Breast epithelium (tissue), 3 donors: ENCODE measurements at regions not wholly inside any gene's neighbourhood (a gene's known extent, or its start where the extent isn't known, plus 50 kb on each side); places are given as distances from the start of the nearest gene placed in this dataset.

Source experiments
- CTCF ChIP-seq, 3 donors: fragments of 450-650 bp; IDR thresholded peaks; one replicate each; pipeline ENCODE4 v1.5.1; 2016 to 2017; ENCODE audit warnings: antibody characterized with exemption in 3 of 3, mild to moderate bottlenecking in 3 of 3, moderate library complexity in 3 of 3
- POLR2A ChIP-seq: fragments of 450-650 bp; IDR thresholded peaks from one replicate; pipeline ENCODE4 v1.6.1; 2016; ENCODE audit warnings: antibody characterized with exemption, mild to moderate bottlenecking, moderate library complexity
- POLR2AphosphoS5 ChIP-seq, 3 donors: sonication (generic); formaldehyde crosslinking; IDR thresholded peaks; one replicate each; pipeline ENCODE4 v1.6.1; 2017; ENCODE audit warnings: antibody characterized with exemption in 3 of 3

DNA sequence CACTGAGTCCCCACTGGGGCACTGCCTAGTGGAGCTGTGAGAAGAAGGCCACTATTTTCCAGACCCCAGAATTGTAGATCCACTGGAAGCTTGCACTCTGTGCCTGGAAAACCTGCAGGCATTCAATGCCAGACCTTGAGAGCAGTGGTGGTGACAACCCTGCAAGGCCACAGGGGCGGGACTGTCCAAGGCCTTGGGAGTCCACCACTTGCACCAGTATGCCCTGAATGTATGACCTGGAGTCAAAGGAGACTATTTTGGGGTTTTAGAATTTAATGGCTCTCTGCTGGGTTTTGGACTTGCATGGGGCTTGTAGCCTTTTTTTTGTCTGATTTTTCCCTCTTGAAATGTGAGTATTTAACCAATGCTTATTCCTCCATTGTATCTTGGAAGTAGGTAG is 145.8 kb downstream of the MSN start:
- no peak for TF ChIP-seq CTCF (IDR thresholded peaks at IDR 0.05)
- TF ChIP-seq POLR2A: no peak
- no peak for TF ChIP-seq POLR2AphosphoS5 (IDR thresholded peaks at IDR 0.05)
